ACC112 (cell line): ENCODE measurements at regions not wholly inside any gene's neighbourhood (a gene's known extent, or its start where the extent isn't known, plus 50 kb on each side); places are given as distances from the start of the nearest gene placed in this dataset.

Source experiments
- H2AFZ ChIP-seq: fragments of 200-600 bp; sonication (generic); one replicate; pipeline ENCODE4 v1.6.0; 2017; ENCODE audit warnings: antibody characterized with exemption, low read length; ENCODE audit not compliant: unreplicated experiment
- H3K27ac ChIP-seq: fragments of 200-600 bp; sonication (generic); 2 replicates; pipeline ENCODE4 v1.5.1; 2014; ENCODE audit warnings: low read depth, mild to moderate bottlenecking, antibody characterized with exemption, low read length, moderate library complexity
- H3K27me3 ChIP-seq: fragments of 200-600 bp; sonication (generic); 2 replicates; pipeline ENCODE4 v1.6.1; 2014; ENCODE audit warnings: mild to moderate bottlenecking, antibody characterized with exemption, low read length, moderate library complexity, mixed read lengths; ENCODE audit not compliant: insufficient read depth
- H3K36me3 ChIP-seq: fragments of 200-600 bp; sonication (generic); 2 replicates; pipeline ENCODE4 v1.6.1; 2016; ENCODE audit warnings: mild to moderate bottlenecking, antibody characterized with exemption, low read length, moderate library complexity, mixed read lengths; ENCODE audit not compliant: insufficient read depth
- H3K4me1 ChIP-seq: fragments of 200-600 bp; sonication (generic); one replicate; pipeline ENCODE4 v1.6.1; 2016; ENCODE audit warnings: low read length, mixed read lengths; ENCODE audit not compliant: insufficient read depth, unreplicated experiment, control insufficient read depth
- H3K4me3 ChIP-seq: fragments of 200-600 bp; sonication (generic); 2 replicates; pipeline ENCODE4 v1.5.1; 2014; ENCODE audit warnings: mild to moderate bottlenecking, low read depth, low read length
- H3K79me2 ChIP-seq: fragments of 200-600 bp; sonication (generic); one replicate; pipeline ENCODE4 v1.6.0; 2016; ENCODE audit warnings: low read length; ENCODE audit not compliant: control insufficient read depth, unreplicated experiment, insufficient read depth

- Histone ChIP-seq H3K4me1 (no peaks in the 10 kb centered on the region), H3K27ac (no peak overlapping the region), H3K36me3 (no peaks in the 10 kb centered on the region), H2AFZ (no peak overlapping the region), H3K27me3 (no peaks in the 10 kb centered on the region), H3K79me2 (no peaks in the 10 kb centered on the region), H3K4me3 (no peak overlapping the region)
Measured at GRCh38 chr3:178445139-178445538, 91.1 kb upstream of the KCNMB2 start.

GRCh38 chr3:178446059-178446458 lies 90.2 kb upstream of the KCNMB2 start:
- no peak overlapping the region for H3K27ac ChIP-seq
- H3K4me1 ChIP-seq: no peaks in the 10 kb centered on the region
- no peak overlapping the region for H2AFZ ChIP-seq
- no peak overlapping the region for H3K4me3 ChIP-seq
- H3K27me3 ChIP-seq: no peaks in the 10 kb centered on the region
- no peaks in the 10 kb centered on the region for H3K79me2 ChIP-seq
- no peaks in the 10 kb centered on the region for H3K36me3 ChIP-seq

DNA sequence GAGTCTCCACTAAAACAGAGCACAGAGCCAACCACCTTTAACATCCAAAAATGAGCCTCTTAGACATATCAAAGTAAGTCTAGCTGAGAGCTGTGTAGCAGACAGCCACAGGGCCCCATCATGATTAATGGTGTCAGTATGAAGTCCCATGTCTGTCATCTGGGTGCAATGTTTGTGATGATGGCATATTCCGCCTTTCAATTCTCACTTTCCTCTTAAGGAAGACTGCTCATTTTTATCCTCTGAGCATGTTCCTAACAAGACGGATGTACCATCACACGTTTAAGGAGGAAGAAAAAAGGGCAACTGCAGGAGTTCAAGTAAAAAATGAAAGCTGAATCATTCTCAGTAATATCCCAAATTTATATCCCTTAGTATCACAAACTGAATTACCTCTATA lies 85.8 kb upstream of the KCNMB2 start:
- H3K79me2 ChIP-seq: no peaks in the 10 kb centered on the region
- H3K4me1 ChIP-seq: no peaks in the 10 kb centered on the region
- H3K4me3 ChIP-seq: no peak overlapping the region
- H2AFZ ChIP-seq: no peak overlapping the region
- H3K27ac ChIP-seq: no peak overlapping the region
- H3K36me3 ChIP-seq: no peaks in the 10 kb centered on the region
- 0 out of 2 replicates have a peak, but pooled peaks cover 3% of the 10 kb centered on the region for H3K27me3 ChIP-seq

- Histone ChIP-seq H3K36me3 (no peaks in the 10 kb centered on the region), H3K4me3 (no peak overlapping the region), H3K4me1 (no peaks in the 10 kb centered on the region), H2AFZ (no peak overlapping the region), H3K79me2 (no peaks in the 10 kb centered on the region), H3K27me3 (peaks cover 7% of the 10 kb centered on the region; the same call in 1 of the 2 replicates), H3K27ac (no peak overlapping the region)
Measured at GRCh38 chr3:178451799-178452198, 84.4 kb upstream of the KCNMB2 start.

DNA sequence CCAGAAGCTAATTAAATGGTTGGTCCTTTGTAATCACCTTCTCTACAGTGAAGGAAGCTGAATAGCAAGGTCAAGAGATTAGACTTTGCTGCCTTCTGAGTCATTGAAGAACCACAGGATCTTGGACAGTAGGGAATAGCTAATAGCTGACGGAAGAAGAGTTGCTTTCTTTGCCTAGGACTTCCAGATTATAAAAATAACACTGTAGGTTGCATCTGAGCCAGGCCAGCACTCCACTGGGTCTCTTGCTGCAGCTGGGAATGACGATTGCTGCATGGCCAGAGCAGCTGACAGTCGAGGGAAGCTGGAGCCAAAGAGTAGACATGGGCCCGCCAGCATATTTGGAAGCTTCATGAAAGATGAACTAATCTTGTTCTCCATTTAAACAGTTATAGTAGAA lies 81.5 kb upstream of the KCNMB2 start:
- peaks cover 31% of the 10 kb centered on the region; the same call in 1 of the 2 replicates for H3K27me3 ChIP-seq
- no peak overlapping the region for H2AFZ ChIP-seq
- H3K27ac ChIP-seq: no peak overlapping the region
- H3K79me2 ChIP-seq: no peaks in the 10 kb centered on the region
- no peaks in the 10 kb centered on the region for H3K36me3 ChIP-seq
- H3K4me1 ChIP-seq: no peaks in the 10 kb centered on the region
- no peak overlapping the region for H3K4me3 ChIP-seq

GRCh38 chr3:178455226-178455625 lies 81.0 kb upstream of the KCNMB2 start:
- H3K4me1 ChIP-seq: no peaks in the 10 kb centered on the region
- H3K36me3 ChIP-seq: no peaks in the 10 kb centered on the region
- no peak overlapping the region for H3K4me3 ChIP-seq
- H3K27ac ChIP-seq: no peak overlapping the region
- no peak overlapping the region for H2AFZ ChIP-seq
- no peaks in the 10 kb centered on the region for H3K79me2 ChIP-seq
- H3K27me3 ChIP-seq: peaks cover 36% of the 10 kb centered on the region; the same call in 1 of the 2 replicates

DNA sequence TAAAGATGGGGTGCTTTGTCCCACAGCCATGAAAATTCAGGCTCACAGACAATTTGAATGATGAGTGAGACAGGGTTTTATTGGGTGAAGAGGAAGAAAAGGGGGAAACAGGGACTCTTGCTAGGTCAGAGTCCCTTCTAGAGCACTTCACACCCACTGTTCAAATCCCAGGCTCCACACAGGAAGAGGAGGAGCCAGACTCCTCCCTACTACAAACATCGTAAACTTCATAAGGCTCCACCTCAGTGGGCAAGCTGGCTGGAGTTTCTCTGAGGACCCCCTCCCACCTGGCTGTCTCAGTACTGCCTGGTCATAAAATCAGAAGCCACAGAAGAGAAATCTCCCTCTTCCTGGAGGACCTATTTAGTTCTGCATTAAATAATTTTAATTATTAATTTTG lies 80.3 kb upstream of the KCNMB2 start:
- no peak overlapping the region for H3K27ac ChIP-seq
- no peaks in the 10 kb centered on the region for H3K79me2 ChIP-seq
- no peaks in the 10 kb centered on the region for H3K36me3 ChIP-seq

GRCh38 chr3:178456621-178457285 lies 79.5 kb upstream of the KCNMB2 start:
- Histone ChIP-seq H3K36me3 (no peaks in the 10 kb centered on the region), H3K4me3 (no peak overlapping the region), H3K4me1 (no peaks in the 10 kb centered on the region), H3K27ac (no peak overlapping the region), H2AFZ (no peak overlapping the region), H3K27me3 (peaks cover 39% of the 10 kb centered on the region; the same call in 1 of the 2 replicates), H3K79me2 (no peaks in the 10 kb centered on the region)

More for the DNA sequence above, 80.3 kb upstream of the KCNMB2 start:
- Histone ChIP-seq H3K4me3 (no peak overlapping the region), H2AFZ (no peak overlapping the region), H3K4me1 (no peaks in the 10 kb centered on the region), H3K27me3 (peaks cover 39% of the 10 kb centered on the region; the same call in 1 of the 2 replicates)

- Histone ChIP-seq H3K27ac (no peak overlapping the region), H2AFZ (no peak overlapping the region), H3K4me3 (no peak overlapping the region), H3K27me3 (peaks cover 37% of the 10 kb centered on the region; the same call in 1 of the 2 replicates), H3K36me3 (no peaks in the 10 kb centered on the region), H3K79me2 (no peaks in the 10 kb centered on the region), H3K4me1 (no peaks in the 10 kb centered on the region)
Measured at GRCh38 chr3:178457511-178457910, 78.7 kb upstream of the KCNMB2 start.

DNA sequence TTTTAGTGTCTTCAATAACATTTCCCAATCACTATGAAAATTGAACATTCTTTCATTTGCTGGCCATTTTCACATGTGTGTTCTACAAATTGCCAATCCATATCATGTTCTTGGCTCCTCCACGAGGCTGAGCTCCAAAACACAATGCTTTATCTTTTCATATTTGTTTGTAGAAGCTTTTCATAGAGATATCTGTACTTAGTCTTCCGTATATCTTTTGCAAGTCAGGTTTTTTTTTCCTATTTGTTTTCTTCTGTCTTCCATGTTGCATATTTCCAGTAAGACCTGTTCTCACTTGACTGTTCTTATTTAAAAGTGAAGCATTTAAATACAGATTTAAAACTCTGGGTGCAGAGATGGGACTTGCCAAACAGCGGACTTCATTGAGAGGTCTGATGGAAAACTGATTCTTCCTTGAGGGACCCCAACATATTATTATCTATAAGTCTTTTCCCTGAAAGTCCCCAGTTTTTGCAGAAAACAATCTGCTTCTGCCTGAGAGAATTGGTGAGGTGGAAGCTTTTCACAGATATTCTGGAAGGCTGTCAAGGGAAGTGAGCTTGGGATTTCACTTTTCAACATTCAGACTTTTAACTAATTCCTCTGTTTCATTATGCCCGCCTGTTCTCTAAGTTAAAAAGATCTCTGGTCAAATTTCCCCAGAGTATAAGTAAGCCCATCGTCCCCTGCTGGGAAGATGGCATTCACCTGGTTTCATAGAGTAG lies 77.8 kb upstream of the KCNMB2 start:
- Histone ChIP-seq H3K36me3 (no peaks in the 10 kb centered on the region), H3K27ac (no peak overlapping the region), H2AFZ (no peak overlapping the region), H3K4me3 (no peak overlapping the region), H3K4me1 (no peaks in the 10 kb centered on the region), H3K27me3 (peaks cover 37% of the 10 kb centered on the region; the same call in 1 of the 2 replicates), H3K79me2 (no peaks in the 10 kb centered on the region)

DNA sequence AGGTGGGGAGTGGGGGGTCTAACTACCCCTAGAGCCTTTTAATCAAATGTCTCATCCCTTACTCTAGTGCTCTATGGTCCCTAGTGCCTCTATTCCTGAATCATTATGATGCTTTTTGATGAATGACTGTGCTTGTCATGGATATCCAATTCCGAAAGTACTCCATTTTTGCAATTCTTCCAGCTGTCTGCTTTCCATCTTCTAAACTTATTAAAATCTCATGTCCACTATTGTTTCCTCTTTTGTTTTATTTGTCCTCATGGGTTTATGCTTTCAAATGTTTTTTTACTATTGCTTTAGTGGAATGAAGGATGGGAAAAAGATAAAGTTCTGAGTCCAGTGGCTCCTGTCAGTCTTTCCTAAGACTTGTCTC lies 77.2 kb upstream of the KCNMB2 start:
- no peak overlapping the region for H2AFZ ChIP-seq
- H3K79me2 ChIP-seq: no peaks in the 10 kb centered on the region
- H3K4me3 ChIP-seq: no peak overlapping the region
- no peaks in the 10 kb centered on the region for H3K36me3 ChIP-seq
- no peak overlapping the region for H3K27ac ChIP-seq
- H3K4me1 ChIP-seq: no peaks in the 10 kb centered on the region
- H3K27me3 ChIP-seq: peaks cover 37% of the 10 kb centered on the region
